Hindlimb muscle (tissue), 1 donor: ENCODE measurements at regions not wholly inside any gene's neighbourhood (a gene's known extent, or its start where the extent isn't known, plus 50 kb on each side); places are given as distances from the start of the nearest gene placed in this dataset.

Experiments used
- DNase-seq: peaks from one replicate; pipeline ENCODE4 v3.0.0-alpha.2; 2013

DNA sequence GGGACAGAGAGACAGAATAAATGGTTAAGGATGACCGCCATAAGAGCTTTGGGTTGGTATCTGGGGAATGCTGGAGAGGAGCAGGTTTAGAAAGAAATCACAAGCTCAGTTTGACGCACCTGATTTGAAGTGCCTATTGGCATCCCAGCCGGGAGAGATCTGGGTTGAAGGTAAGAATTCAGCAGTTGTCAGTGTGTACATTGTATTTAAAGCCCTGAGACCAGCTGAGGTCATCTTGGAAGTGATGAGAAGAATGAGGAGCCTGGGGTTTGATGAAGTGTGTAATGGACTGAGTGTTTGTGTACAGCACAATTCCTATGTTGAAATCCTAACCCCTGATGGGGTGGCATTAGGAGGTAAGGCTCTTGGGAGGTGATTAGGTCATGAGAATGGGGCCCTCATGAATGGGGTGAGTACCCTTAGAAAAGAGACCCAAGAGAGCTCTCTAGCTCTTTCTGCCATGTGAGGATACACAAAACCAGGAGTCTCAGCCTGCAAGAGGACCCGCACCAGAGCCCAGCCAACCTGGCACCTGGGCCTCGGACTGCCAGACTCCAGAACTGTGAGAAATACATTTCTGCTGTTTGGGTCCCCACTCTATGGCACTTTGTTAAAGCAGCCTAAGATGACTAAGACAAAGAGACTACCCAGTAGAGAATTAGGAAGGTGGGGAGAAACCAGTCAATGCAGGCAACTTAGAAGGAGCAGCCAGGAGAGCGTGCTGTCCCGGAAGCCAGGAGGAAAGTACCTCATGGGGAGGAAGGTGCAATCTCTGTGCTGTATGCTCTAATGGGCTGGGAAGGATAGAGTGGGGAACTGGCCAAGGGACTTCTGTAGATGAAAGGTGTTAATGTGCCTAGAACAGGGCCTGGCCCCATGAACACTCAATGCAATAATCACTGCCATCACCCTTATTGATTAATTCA is 133.7 kb upstream of the SLC24A3 start:
- DNase-seq, result no peak

DNA sequence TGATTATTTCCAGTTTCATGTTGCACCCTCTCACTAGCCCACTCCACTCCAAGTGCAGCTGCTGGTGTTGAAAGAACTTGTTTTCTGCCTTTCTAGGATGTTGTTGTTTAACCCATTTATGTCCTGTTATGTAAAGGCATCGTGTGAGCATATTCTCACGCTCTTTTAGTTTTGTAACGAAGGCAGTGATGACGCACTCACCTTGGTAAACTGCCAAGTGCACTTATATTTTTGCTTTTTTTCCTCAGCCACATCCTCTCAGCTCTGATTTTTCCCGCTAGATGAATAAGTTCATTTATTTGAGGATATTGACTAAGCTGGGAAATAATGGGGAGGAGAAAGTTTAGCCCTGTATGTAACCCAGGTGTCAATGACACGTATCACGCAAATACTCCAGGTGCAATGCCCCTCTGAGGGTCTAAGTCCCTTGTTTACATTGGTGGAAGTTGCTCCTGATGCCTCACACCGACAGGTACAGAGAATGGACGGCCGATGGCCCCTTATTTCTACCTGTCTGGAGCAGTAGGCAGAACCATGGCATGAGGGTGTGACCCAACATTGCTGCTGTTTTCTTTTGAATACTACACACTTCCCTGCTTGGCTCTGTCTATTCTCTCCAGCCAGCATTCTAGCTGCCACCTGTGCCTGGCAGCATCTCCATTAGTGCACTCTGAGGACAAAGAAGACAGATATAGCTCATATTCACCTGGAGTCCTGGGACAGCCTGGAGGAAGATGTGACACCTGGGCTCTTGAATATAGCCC is 132.7 kb upstream of the SLC24A3 start:
- no peak for DNase-seq

DNA sequence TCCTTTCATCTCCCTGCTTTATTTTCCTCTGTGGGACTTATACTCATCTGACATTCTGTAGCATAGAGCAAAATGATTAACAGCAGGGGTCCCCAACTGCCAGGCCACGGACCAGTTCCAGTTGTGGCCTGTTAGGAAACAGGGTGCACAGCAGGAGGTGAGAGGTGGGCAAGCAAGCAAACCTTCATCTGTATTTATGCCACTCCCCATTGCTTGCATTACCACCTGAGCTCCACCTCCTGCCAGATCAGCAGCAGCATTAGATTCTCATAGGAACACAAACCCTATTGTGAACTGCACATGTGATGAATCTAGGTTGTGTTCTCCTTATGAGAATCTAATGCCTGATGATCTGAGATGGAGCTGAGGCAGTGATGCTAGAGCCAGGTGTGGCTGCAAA is 130.5 kb upstream of the SLC24A3 start:
- no peak for DNase-seq

DNA sequence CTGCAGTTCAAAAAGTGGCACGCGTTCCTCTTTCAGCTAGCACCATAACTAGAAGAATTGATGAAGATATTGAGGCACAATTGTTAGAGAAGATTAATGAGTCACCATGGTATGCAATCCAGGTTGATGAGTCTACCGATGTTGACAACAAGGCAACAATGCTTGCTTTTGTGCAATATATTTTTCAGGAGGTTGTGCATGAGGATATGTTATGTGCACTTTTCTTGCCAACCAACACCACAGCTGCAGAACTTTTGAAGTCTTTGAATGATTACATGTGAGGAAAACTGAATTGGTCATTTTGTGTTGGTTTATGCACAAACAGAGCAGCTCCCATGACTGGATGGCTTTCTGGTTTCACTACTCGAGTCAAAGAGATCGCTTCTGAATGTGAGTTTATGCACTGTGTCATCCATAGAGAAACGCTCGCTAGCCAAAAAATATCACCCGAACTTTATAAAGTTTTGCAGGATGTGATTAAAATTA is 129.3 kb upstream of the SLC24A3 start:
- no peak for DNase-seq

DNA sequence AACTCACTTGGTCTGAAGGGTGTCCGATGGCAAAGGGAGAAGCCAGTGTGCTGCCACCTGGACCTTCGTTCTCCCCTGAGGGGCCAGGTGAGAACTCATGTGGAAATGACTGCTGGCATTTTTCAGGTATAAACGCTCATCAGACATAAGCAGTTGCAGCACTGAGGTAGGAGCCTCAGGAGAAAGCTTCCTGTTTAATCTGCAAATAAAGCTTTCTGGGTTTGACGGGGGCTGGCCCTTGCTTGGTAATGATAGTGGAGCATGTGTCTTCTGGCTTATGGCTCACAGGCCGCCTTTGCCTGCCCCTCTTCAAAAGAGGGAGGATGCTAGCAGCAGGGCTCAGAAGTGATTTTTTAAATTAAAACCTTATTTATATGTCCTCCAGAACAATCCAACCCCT is 122.1 kb upstream of the SLC24A3 start:
- no peak for DNase-seq

DNA sequence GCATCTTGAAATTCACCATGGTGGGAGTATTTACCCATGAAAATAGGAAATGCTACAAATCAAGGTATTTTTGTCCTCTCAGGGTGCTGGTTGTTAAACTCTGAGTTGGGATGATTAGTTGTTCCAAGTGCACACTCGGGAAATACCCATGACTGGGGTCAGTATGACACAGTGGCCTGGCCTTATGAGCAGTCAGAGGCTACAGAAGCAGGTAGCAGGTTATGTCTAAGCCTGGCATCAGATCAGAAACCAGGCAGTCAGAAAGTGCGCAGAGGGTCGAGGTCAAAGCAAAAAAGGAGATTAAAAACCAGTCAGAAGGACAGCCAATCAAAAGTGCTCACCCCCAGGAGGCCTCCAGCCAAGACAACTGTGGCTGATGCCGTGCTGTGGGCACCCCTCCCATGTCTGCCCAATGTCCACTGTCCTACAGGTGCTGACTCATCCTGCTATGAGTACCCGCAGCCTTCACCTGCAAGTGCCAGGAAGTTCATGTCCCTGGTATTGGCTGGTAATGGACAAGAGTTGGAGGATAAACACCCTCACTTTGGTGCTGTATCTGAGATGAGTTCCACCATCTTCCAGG is 117.4 kb upstream of the SLC24A3 start:
- no peak for DNase-seq

DNA sequence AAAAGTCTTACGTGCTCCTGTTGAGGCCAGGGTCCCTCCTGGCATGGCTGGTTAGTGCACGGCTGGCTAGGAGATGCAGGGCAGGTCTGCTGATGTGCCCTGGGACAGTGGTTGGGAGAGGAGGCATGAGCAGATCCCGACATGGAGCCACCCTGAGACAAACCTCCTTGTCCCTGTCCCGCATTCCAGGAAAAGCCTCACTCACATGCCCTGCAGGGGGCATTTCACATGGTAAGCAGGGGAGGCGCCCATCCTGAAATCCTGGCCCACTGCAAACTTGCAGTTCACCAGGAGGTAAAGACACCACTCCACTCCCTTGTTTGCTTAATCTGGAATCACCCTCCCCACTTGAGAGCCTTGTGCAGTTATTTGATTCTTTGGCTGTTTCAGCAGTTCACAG is 116.7 kb upstream of the SLC24A3 start:
- DNase-seq, result no peak

DNA sequence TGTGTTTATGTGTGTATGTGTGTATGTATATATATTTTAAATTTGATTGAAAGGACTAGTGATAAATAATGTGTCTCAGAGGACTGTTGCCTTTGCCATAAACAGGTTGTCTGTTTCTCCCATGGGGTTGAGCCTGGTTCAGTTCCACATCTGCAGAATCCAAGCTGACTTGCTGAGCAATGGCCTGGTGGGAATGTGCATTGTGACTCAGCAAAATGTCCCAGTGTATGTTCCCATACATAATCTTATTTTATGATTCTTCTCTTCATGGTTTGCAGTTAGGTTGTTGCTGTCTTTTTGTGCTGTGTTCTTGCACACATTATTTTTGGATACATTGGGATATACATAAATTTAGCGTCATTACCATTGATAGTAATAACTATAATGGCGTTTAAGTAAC is 115.6 kb upstream of the SLC24A3 start:
- no peak for DNase-seq

DNA sequence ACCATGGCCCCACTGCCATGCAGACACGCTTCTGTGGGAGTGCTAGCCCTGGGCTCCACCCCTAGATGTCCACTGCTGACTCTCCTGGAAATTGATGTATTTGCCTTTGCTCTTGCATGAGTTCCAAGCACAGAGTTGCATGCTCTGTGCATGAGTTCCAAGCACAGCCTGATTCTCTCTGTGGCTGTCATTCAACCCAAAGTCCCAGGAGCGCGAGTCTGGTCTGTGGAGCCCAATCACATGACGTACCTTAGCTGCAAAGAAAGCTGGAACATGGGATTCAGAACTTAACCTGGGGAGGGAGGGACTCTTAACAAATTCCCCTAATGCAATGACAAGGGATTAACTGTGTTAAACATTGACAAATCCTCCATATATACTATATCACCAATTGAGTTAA is 114.3 kb upstream of the SLC24A3 start:
- no peak for DNase-seq

DNA sequence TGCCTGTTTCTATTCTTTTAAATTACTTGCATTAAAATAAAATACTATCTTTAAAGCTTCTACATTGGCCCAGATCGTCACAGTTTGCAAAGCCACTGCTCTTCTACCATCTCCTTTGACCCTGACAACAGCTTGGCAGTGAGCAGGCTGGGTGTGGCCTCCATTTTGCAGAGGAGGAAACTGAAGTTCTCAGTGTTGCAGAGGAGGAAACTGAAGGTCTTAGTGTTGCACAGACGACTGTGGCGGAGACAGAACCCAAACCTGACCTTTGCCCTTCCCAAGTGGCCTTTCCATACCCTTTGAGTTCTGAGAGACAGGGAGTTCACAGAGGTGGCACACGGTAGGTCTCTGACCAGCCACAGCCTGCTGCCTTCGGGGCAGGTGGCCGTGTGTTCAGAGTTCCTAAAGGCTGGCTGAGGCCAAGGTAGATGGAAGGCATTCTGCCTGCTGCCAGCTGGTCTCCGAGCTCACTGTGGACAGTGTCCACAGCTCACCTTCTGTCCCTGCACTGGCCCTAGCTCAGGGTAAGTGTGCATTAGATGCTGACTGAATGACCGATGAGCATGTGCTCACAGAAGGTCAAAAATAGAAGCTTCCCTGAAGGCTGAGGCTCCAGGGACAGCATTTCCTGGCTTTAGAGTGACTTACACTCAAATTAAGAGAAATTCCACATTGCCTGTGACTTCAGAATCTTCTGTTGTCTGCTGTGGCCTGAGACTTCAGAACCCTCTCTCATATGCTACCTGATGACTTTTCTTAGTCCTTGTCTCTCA is 113.5 kb upstream of the SLC24A3 start:
- no peak for DNase-seq

DNA sequence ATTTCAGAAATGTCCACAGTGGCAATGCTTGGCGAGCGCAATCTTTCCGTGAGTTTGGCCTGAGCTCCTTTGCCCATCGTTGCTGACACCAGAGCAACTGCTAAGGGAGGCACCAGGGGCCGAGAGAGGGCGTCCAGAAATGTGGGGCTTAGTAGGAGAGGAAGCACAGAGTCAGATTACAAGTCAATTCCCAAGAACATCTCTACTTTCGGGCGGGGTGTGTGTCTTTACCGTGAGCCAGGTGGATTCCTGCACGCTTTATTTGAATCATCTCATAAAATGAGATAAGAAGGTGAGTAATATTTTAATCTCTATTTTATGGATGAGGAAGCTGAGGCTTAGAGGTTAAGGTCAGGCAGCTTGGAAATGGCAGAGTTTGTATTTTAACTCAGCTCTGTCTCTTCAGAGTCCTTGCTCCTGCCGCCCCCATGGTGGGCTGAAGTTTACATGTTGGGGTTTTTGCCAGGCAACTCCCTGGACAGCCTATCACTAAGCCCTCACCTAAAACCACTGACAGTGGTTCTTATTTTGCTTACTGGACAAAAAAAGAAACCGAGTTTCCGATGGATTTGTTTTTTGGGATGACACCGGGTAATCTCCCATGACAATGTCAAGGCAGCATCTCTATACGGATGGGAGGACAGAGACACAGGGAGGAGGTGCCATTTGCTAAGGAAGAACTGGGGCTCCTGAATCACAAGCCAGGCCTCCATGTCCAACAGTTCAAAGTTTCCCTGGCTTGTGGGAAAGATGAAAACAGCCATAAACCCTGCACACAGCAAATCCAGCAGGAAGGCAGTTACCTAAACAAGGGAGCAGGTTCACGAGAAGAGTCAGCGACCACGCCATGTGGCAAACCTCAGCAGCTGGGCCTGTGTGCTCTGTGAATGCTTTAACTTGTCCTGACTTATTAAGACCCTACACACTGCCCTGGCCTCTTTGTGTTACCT is 112.6 kb upstream of the SLC24A3 start:
- DNase-seq, result no peak

DNA sequence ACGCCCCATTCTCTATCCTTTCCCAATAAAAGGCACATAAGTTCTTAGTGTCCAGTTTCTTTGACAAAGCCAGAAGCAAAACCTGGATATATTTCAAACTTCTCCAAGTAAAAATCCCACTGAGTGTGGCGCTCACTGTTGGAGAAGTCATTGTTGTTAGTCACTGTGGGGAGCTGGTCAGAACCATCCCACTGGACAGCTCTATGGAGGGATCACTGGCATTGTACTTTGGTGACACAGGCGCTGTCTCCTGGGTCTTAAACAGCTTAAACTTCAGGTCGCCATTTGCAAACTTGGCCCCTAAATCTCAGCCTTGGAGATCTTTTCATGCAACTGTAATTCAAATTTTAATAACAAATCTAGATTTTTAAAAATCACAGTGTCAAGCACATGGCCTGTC is 111.5 kb upstream of the SLC24A3 start:
- DNase-seq, result no peak

DNA sequence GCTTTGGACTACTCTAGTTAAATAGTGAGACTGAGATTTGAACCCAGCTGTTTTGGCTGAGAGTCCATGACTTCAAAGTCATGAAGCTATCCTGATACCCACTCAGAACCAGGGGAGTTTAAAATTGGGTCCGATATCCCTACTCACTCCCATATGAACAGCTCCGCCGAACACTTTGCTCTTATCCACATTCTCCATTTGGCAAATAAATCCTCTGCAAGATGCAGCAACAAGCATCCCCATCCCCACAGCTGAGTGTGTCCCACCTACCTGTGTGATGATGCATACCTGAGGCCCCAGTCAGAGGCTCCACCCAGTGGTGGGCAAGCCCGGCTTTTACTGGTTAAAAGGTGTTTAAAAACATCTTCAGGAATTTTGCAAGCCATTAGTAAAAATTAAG is 108.3 kb upstream of the SLC24A3 start:
- DNase-seq, result no peak

DNA sequence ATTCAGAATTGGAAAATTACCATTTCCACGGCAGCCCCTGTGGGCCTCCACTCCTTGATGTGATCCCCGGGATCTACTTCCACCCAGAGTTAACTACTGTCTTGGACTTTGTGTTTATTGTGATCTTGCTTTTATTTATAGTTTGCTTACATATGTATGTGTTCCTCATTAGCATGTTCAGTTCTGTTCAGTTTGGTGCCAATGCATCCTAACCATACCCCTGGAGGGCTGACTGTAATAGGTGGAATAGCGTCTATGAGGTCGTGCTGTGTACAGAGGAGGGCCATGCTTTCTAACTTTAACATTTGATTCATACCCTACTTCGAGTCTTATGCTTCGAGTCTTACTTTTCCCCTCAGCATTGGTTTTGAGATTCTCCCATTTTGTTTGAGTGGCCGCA is 104.3 kb upstream of the SLC24A3 start:
- no peak for DNase-seq

DNA sequence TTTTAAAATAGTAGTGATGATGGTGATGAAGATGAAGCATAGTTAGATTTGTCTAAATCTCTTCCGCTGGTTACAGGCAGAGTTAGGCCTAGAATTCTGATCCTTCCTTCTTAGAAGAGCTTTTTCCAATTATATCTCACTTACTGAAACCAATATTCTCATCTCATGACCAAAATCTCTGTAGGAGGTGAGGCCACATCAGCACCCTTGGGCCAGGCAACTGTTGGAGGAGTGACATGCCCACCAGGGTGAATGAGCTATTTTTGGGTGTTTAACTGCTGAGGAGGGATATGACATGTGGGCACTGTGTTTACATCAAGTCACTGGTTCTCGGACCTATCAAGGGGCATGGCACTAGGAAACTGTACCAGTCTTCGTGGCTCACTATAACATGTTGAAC is 102.2 kb upstream of the SLC24A3 start:
- DNase-seq, result no peak

DNA sequence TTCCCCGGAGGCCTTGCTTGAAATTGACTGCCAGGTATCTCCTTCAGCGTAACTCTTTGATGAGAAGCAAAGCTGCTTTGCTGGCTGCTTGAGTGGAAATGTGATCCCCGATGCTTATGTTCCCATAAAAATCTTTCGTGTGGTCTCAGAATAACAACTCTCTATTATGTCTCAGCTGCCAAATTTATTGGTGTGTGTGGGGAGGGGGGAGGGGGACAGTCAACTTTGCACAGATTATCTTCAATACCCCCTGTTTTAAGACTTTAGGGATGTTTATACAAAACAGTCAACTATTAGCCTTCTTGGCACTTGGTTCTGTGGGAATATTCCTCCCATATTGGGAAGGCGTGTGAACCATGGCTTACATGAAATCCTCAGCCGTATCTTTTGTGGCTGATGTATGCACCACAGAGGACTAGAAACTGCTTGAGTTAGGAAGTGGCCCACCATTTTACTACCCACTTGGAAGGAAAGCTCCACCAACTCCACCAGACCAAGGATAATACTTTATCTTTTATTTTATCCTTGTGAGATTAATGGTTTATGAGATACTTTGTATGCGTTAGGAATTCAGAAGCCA is 101.5 kb upstream of the SLC24A3 start:
- DNase-seq, result no peak

DNA sequence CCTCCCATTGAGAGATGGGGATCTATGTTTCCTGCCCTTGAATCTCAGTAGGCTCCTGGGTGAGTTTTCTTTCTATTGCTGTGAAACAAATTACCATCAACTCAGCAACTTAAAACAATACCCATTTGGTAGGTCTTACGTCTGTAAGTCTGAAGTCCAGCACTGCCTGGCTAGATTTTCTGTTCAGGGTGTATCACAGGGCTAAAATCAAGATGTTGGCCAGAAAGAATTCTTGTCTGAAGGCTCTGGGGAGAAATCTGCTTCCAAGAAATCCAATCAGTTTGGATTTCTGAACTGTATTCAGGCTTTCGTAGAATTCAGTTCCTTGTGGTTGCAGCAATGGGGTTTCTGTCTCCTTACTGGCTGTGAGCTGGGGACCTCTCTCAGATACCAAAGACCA is 99.6 kb upstream of the SLC24A3 start:
- no peak for DNase-seq

DNA sequence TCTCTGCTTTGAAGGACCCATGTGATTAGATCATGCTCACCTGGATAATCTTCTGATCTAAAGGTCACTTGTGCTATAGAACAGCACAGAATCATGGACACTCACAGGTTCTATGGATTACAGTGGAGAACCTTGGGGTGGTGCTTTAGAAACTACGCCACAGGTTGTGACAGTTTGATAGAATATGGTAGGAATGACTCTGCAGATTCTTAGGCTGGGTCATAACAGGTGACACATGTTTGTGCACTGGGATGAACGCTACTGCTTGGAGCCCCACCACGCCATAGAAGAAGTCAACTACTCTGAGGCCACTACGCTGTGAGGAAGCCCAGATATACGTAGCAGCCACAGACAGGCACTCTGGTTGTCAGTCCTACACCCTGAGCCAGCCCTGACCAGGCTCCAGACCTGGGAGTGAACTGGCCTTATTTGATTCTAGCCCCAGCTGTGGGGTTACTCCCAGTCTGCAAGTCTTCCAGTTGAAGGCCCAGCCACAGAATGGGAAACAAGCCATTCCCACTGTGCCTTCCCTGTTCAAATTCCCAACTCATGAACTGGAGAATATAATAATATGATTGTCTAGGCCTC is 99.0 kb upstream of the SLC24A3 start:
- DNase-seq, result no peak

DNA sequence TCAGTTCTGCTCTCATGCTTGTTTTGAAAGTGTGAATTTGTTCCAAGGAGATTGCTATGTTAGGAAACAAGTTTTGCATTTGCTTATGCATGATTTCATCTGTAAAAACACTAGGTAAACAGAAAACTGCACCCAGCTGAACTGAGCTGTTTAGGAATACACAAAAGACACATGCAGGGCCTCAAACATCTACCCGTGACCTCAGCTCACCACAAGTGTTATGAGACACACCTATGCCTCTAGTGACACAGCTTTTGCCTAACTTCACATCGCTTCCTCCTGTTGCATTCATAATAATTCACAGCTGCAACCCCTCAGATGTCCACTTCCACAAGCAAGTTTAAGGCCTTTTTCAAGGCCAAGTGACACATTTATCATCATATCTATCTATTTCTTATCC is 98.0 kb upstream of the SLC24A3 start:
- no peak for DNase-seq

DNA sequence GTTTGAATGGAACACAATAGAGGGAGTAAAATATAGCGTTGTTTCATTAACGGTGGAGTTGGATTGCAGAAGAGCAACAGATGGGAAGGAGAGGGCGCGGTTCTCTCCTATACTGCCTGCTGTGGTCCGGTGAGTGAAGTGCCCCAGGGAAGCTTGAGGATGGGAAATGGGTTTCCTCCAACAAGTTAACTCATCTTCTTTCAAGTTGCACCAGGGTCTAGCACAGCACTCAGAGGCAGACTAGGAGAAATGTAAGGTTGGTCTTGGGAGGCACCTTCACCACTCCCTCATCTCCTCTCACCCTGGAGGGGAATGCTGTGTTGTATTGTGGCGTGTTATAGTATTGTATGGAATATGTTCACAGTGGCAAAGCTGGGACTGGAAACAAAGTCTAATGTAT is 96.9 kb upstream of the SLC24A3 start:
- no peak for DNase-seq

DNA sequence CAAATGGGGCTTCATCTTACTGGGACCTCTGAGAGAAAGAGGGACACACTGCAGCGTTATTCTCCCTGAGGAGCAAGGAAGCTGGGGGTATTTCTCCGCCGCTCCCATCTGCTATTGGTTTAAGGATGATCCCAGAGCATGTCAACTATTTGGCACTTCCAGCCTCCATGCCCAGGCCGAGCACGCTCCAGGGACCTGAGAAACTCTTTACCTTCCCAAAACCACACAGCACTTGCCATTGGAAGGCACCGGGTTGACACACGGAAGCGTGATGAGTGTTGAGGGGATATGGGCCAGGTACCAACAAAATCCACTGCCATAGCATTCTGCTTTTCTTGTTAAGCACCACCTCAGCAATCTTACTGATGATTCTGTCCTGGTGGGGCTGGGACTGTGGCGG is 92.4 kb upstream of the SLC24A3 start:
- no peak for DNase-seq
